SK-N-SH treated with all-trans-retinoic acid at 6 μM for 48 hours (cell line): ENCODE measurements at regions not wholly inside any gene's neighbourhood (a gene's known extent, or its start where the extent isn't known, plus 50 kb on each side); places are given as distances from the start of the nearest gene placed in this dataset.

ENCODE experiments used
- ATAC-seq: fragments of 200-7000 bp; cut with Tn5 transposase; 3 replicates; pipeline ENCODE4 v1.9.1; 2020; ENCODE audit warnings: mild to moderate bottlenecking, moderate library complexity
- ARNTL ChIP-seq: fragments of 450-650 bp; formaldehyde crosslinking; IDR thresholded peaks from 2 replicates; pipeline ENCODE4 v1.5.0; 2020; ENCODE audit warnings: low read depth, mild to moderate bottlenecking, moderate library complexity, borderline replicate concordance
- BACH2 ChIP-seq: fragments of 250-450 bp; sonication (Bioruptor Pico); IDR thresholded peaks from 2 replicates; pipeline ENCODE4 v1.9.0; 2021; ENCODE audit warnings: mild to moderate bottlenecking, borderline replicate concordance
- CSDC2 ChIP-seq: fragments of 250-450 bp; sonication (Bioruptor Pico); IDR thresholded peaks from 2 replicates; pipeline ENCODE4 v1.5.0; 2020; ENCODE audit warnings: mild to moderate bottlenecking, moderate library complexity
- GLIS3 ChIP-seq: fragments of 250-450 bp; sonication (Bioruptor Pico); IDR thresholded peaks from 2 replicates; pipeline ENCODE4 v1.5.0; 2020; ENCODE audit warnings: mild to moderate bottlenecking, moderate library complexity
- ISL1 ChIP-seq: fragments of 250-450 bp; sonication (Bioruptor Pico); IDR thresholded peaks from 2 replicates; pipeline ENCODE4 v2.1.2; 2022; ENCODE audit warnings: mild to moderate bottlenecking, moderate library complexity
- OSR1 ChIP-seq: fragments of 250-450 bp; sonication (Bioruptor Pico); IDR thresholded peaks from 2 replicates; pipeline ENCODE4 v1.8.0; 2022; ENCODE audit warnings: moderate library complexity, mild to moderate bottlenecking, inconsistent platforms
- PATZ1 ChIP-seq: fragments of 250-450 bp; sonication (Bioruptor Pico); IDR thresholded peaks from 2 replicates; pipeline ENCODE4 v1.8.0; 2020; ENCODE audit warnings: mild to moderate bottlenecking, moderate library complexity, borderline replicate concordance
- PPARA ChIP-seq: fragments of 250-450 bp; sonication (Bioruptor Pico); IDR thresholded peaks from 2 replicates; pipeline ENCODE4 v1.5.0; 2020; ENCODE audit warnings: mild to moderate bottlenecking, borderline replicate concordance
- RARB ChIP-seq: fragments of 250-450 bp; sonication (Bioruptor Pico); IDR thresholded peaks from 2 replicates; pipeline ENCODE4 v1.8.0; 2021; ENCODE audit warnings: mild to moderate bottlenecking, moderate library complexity
- SNAI2 ChIP-seq: fragments of 250-450 bp; sonication (Bioruptor Pico); IDR thresholded peaks from 2 replicates; pipeline ENCODE4 v1.5.0; 2020; ENCODE audit warnings: mild to moderate bottlenecking, moderate library complexity
- TCF4 ChIP-seq: fragments of 250-450 bp; sonication (Bioruptor Pico); IDR thresholded peaks from 2 replicates; pipeline ENCODE4 v1.8.0; 2021; ENCODE audit warnings: mild to moderate bottlenecking, moderate library complexity, borderline replicate concordance
- TOX ChIP-seq: fragments of 250-450 bp; sonication (Bioruptor Pico); IDR thresholded peaks from 2 replicates; pipeline ENCODE4 v1.8.0; 2021; ENCODE audit warnings: mild to moderate bottlenecking, moderate library complexity, borderline replicate concordance
- TSHZ2 ChIP-seq: fragments of 250-450 bp; sonication (Bioruptor Pico); IDR thresholded peaks from 2 replicates; pipeline ENCODE4 v1.5.0; 2020; ENCODE audit warnings: mild to moderate bottlenecking, moderate library complexity
- ZC3H10 ChIP-seq: fragments of 250-450 bp; sonication (Bioruptor Pico); IDR thresholded peaks from 2 replicates; pipeline ENCODE4 v1.5.1; 2021; ENCODE audit warnings: mild to moderate bottlenecking, moderate library complexity
- ZFP30 ChIP-seq: fragments of 450-650 bp; formaldehyde crosslinking; IDR thresholded peaks from 2 replicates; pipeline ENCODE4 v1.5.0; 2022; ENCODE audit warnings: mild to moderate bottlenecking, moderate library complexity
- ZNF565 ChIP-seq: fragments of 450-650 bp; formaldehyde crosslinking; conservative IDR thresholded peaks from 2 replicates; pipeline ENCODE4 v1.5.0; 2020; ENCODE audit warnings: low read depth, mild to moderate bottlenecking, moderate library complexity
- ZNF70 ChIP-seq: fragments of 450-650 bp; formaldehyde crosslinking; IDR thresholded peaks from 2 replicates; pipeline ENCODE4 v1.5.0; 2020; ENCODE audit warnings: mild to moderate bottlenecking, moderate library complexity
- ZNF8 ChIP-seq: fragments of 450-650 bp; formaldehyde crosslinking; IDR thresholded peaks from 2 replicates; pipeline ENCODE4 v1.5.0; 2020; ENCODE audit warnings: mild to moderate bottlenecking, moderate library complexity
- TF ChIP-seq, protein P1 (sequence below): fragments of 250-450 bp; sonication (Bioruptor Pico); IDR thresholded peaks from 2 replicates; pipeline ENCODE4 v1.8.0; 2021; ENCODE audit warnings: low read depth, mild to moderate bottlenecking, moderate library complexity, borderline replicate concordance
- TF ChIP-seq, protein P2 (sequence below): fragments of 250-450 bp; sonication (Bioruptor Pico); IDR thresholded peaks from 2 replicates; pipeline ENCODE4 v1.5.1; 2021; ENCODE audit warnings: mild to moderate bottlenecking, moderate library complexity
- TF ChIP-seq, protein P3 (sequence below): fragments of 250-450 bp; sonication (Bioruptor Pico); IDR thresholded peaks from 2 replicates; pipeline ENCODE4 v1.5.1; 2020; ENCODE audit warnings: low read depth, mild to moderate bottlenecking, moderate library complexity

DNA sequence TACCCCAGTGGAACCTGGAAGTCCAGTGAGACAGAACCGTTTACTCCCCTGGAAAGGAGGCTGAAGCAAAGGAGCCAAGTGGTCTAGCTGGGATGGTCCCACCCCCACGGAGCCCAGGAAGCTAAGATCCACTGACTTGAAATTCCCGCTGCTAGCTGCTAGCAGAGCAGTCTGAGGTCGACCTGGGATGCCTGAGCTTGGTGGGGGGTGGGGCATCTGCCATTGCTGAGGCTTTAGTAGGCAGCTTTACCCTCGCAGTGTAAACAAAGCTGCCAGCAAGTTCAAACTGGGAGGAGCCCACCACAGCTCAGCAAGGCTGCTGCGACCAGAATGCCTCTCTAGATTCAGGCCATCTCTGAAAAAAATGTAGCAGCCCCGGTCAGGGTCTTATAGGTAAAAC lies 437.0 kb downstream of the SUCLA2 start:
- TF ChIP-seq, protein P1, sequence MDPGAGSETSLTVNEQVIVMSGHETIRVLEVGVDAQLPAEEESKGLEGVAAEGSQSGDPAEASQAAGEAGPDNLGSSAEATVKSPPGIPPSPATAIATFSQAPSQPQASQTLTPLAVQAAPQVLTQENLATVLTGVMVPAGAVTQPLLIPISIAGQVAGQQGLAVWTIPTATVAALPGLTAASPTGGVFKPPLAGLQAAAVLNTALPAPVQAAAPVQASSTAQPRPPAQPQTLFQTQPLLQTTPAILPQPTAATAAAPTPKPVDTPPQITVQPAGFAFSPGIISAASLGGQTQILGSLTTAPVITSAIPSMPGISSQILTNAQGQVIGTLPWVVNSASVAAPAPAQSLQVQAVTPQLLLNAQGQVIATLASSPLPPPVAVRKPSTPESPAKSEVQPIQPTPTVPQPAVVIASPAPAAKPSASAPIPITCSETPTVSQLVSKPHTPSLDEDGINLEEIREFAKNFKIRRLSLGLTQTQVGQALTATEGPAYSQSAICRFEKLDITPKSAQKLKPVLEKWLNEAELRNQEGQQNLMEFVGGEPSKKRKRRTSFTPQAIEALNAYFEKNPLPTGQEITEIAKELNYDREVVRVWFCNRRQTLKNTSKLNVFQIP, result no peak
- TF ChIP-seq TCF4 (CRISPR knock-in tag) (no peak), ISL1 (no peak), TOX (CRISPR knock-in tag) (no peak), CSDC2 (no peak), SNAI2 (CRISPR knock-in tag) (no peak), RARB (no peak), GLIS3 (CRISPR knock-in tag) (no peak)
- ATAC-seq, result no peak

DNA sequence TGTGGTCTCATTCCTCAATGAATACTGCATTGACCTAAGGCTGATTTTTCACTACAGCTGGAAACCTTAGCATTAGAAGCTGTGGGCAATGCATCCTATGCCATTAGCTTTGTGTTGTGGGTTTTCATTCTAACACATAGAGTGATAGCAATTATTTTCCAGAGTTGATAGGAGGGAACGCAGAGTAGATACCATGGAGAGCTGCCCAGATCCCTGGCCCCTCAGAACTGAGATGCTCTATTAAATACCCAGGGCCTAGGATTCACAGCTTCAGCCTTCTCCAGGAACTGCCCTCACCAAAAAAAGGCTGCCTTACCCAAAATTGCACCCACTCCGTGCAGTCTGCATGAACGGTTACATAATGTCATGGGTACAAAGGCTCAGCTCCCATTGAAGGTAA lies 444.4 kb downstream of the SUCLA2 start:
- no peak for ATAC-seq

DNA sequence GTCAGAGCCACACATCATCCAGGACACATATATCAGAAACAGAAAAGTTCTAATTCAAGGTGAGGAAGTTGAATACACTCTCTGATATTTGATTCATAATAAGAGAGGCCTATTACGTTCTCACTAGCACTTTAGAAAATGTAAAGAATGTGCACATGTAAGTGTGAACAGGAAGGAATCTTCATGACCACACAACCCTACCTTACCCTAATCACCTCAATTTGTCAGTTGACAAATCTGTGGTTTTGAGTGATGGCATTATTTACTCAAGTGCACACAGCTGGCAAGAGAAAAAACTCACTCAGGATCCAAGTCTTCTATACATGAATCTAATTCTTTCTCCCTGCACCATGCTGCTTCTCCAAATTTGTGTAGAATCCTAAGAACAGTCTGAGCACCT lies 445.8 kb downstream of the SUCLA2 start:
- TF ChIP-seq GLIS3 (CRISPR knock-in tag), result no peak
- TF ChIP-seq ZNF70 (CRISPR knock-in tag), result no peak
- TF ChIP-seq ZNF8 (CRISPR knock-in tag), result no peak
- TF ChIP-seq CSDC2, result no peak
- no peak for TF ChIP-seq ZNF565 (CRISPR knock-in tag)
- TF ChIP-seq PATZ1 (CRISPR knock-in tag), result no peak
- no peak for TF ChIP-seq OSR1 (CRISPR knock-in tag)
- no peak for TF ChIP-seq TCF4 (CRISPR knock-in tag)
- no peak for TF ChIP-seq SNAI2 (CRISPR knock-in tag)
- no peak for TF ChIP-seq PPARA
- no peak for TF ChIP-seq RARB
- TF ChIP-seq, protein P2, sequence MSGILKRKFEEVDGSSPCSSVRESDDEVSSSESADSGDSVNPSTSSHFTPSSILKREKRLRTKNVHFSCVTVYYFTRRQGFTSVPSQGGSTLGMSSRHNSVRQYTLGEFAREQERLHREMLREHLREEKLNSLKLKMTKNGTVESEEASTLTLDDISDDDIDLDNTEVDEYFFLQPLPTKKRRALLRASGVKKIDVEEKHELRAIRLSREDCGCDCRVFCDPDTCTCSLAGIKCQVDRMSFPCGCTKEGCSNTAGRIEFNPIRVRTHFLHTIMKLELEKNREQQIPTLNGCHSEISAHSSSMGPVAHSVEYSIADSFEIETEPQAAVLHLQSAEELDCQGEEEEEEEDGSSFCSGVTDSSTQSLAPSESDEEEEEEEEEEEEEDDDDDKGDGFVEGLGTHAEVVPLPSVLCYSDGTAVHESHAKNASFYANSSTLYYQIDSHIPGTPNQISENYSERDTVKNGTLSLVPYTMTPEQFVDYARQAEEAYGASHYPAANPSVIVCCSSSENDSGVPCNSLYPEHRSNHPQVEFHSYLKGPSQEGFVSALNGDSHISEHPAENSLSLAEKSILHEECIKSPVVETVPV, result no peak
- TF ChIP-seq ZC3H10, result no peak
- no peak for ATAC-seq

More for the DNA sequence above, 444.4 kb downstream of the SUCLA2 start:
- TF ChIP-seq ISL1 (no peak), ARNTL (no peak), PPARA (no peak)
- TF ChIP-seq, protein P2, result no peak

- ATAC-seq, result no peak
- TF ChIP-seq ZC3H10 (no peak), CSDC2 (no peak), ISL1 (no peak), ARNTL (no peak), SNAI2 (CRISPR knock-in tag) (no peak), OSR1 (CRISPR knock-in tag) (no peak), ZFP30 (CRISPR knock-in tag) (no peak)
Measured at GRCh38 chr13:47553329-47553977, 447.6 kb downstream of the SUCLA2 start.

- no peak for ATAC-seq
- TF ChIP-seq ZNF8 (CRISPR knock-in tag) (no peak), TOX (CRISPR knock-in tag) (no peak), TSHZ2 (CRISPR knock-in tag) (no peak), TCF4 (CRISPR knock-in tag) (no peak), BACH2 (CRISPR knock-in tag) (no peak), ARNTL (no peak)
- TF ChIP-seq, protein P2, result no peak
- TF ChIP-seq, protein P3, sequence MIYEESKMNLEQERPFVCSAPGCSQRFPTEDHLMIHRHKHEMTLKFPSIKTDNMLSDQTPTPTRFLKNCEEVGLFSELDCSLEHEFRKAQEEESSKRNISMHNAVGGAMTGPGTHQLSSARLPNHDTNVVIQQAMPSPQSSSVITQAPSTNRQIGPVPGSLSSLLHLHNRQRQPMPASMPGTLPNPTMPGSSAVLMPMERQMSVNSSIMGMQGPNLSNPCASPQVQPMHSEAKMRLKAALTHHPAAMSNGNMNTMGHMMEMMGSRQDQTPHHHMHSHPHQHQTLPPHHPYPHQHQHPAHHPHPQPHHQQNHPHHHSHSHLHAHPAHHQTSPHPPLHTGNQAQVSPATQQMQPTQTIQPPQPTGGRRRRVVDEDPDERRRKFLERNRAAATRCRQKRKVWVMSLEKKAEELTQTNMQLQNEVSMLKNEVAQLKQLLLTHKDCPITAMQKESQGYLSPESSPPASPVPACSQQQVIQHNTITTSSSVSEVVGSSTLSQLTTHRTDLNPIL, result no peak
Measured at GRCh38 chr13:47549219-47549752, 451.8 kb downstream of the SUCLA2 start.
